Daoy (cell line): ENCODE measurements at regions not wholly inside any gene's neighbourhood (a gene's known extent, or its start where the extent isn't known, plus 50 kb on each side); places are given as distances from the start of the nearest gene placed in this dataset.
A peak's percentile ranks its signal among the peaks of the same experiment; 100 is the strongest.
"Not testable (repeated sequence)": the region's sequence is repeated elsewhere in the genome, so short reads cannot be mapped to it uniquely, and the experiment has no call there.

Source experiments
- DNase-seq: peaks from one replicate; pipeline ENCODE4 v3.0.0-alpha.2; 2015; ENCODE audit warnings: low read depth

GRCh38 chr2:215537611-215538010, 101.7 kb upstream of the FN1 start:
- no peak for DNase-seq

DNA sequence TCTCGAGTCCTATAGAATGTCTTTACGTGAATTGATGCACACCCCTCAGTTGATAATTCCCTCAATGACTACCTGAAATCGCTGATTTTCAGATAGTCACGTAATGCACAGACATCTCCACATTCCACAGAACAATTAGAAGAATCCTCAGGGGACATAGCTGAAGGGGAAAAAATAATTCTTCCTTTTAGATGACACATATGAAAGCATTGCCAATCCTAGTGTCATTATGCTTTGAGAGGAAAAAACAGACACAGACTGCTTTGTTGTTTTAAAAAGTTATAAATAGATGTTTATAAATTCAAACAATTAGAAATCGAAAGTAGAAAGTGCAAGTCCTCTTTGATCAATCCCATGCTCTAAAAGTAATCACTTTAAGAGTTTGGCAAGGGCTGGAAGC, 100.6 kb upstream of the FN1 start:
- DNase-seq, result no peak

DNA sequence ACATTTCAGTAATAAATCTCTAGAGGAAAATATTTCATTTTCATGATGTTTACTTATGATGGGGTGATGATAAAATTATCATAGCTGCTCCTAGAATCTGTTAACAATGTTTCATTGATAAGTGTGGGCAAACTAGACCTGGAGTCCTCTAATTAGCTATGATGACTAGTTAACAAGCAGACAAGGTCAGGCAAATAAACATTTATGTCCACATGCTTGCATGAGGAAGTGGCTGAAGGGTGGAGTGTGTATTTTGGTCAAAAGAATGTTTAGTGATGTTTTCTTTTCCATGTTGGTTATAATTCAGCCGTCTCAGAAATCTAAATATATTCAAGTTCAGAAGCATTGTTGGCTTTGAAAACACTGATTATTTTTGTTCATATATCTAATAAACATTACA, 99.9 kb upstream of the FN1 start:
- no peak for DNase-seq

GRCh38 chr2:215535125-215535668, 99.3 kb upstream of the FN1 start:
- no peak for DNase-seq

- DNase-seq, result not testable (repeated sequence)
These were observed 97.8 kb upstream of the FN1 start for GRCh38 chr2:215533716-215534115.

DNA sequence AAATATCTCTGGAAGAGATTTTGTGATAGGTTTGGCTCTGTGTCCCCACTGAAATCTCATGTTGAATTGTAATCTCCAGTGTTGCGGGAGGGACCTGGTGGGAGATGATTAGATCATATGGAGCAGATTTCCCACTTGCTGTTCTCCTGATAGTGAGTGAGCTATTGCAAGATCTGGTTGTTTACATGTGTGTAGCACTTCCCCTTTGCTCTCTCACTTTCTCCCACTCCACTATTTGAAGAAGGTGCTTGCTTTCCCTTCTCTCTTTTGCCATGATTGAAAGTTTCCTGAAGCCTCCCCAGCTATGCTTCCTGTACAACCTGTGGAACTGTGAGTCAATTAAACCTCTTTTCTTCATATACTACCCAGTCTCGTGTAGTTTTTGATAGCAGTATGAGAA, 97.0 kb upstream of the FN1 start:
- DNase-seq, result no peak

GRCh38 chr2:215531284-215531683, 95.4 kb upstream of the FN1 start:
- peak; percentile 66 for DNase-seq

DNA sequence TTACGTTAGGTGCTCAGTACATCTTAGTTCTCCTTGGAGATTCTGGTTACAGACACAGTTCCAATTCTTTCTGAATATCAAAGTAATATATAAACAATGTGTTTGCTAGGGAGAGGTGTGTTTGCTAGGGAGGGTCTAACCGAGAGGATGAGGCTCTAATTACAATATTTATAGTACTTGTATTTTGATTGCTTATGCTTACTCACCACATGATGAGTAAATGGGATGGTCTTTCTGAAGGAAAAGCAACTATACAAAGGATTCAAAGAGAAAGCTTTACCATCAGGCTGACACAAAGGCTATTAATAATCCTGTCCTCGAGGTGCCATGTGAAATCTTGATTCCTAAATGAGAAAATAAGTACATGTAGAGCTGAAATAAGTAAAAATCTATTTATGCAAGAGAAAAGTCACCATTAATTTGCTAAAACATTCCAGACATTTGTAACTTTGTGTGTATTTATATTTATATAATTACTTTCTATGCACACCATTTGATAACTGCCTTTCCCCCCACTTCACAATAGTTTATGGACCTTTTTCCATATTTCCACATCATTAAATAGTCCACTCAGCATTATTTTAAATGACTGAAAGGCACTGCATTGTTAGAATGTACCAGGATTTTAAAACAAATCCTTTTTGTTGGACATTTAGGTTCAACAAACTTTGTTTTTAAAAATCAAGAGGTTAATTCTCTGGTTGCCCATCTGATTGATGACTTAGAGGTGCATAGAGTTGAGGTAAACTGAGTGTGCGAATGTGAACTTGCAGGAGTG, 94.5 kb upstream of the FN1 start:
- peak; percentile 68 for DNase-seq

GRCh38 chr2:215529271-215529670, 93.4 kb upstream of the FN1 start:
- peak; percentile 76 for DNase-seq

DNA sequence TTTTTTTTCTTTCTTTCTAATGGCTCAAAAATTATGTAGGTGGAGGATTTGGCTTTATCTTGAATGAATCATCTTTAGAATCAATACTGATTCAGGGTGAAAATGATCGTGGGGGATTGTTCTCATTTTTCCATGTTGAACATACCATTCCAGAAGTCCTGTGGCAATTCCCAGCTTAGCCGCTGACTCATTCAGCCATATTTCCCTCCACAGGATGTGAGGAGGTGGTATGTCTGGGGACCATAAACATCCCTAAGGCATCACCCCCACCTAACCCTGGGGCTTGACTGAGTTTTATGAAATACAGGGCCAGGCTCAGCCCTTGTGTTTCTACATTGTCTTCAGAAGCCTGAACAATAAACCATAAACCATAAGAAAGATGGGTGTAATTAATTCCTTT, 92.7 kb upstream of the FN1 start:
- peak; percentile 97 for DNase-seq

DNA sequence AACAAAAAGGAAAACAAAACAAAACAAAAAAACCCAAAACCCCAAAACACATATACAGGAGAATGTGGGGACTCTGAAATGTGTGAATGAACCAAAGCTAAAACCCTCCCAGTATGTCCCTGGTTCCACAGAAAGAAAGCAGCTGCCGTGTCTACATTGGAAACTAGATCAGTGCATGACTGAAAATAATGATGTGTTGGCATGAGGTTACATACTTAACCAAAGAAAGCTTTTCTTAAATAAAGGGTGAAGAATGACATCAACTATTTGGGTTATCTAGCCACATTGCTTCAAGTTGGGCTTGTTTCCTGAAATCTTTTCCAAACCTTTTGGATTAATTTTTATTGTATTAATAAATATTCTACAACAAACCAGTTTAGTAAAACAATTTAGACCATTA, 91.9 kb upstream of the FN1 start:
- DNase-seq, result peak; percentile 84

GRCh38 chr2:215526341-215526740, 90.5 kb upstream of the FN1 start:
- no peak for DNase-seq

DNA sequence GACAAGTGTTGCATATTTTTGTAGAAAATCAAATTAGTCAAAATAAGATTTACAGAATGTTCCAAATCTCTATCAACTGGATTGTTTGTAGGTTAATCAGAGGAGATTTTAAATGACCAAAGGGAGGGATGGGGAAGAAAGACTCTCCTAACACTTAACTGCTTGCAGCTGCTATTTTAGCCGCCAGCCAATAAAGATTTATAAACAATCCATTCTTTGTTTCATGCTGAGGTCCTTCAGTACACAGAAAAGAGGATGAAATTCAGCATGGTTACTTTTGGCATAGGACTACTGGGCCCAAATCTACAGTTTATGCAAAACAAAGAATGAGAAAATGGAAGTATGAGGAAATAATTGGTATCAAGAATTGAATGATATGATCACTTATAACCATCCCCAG, 86.4 kb upstream of the FN1 start:
- DNase-seq, result no peak

DNA sequence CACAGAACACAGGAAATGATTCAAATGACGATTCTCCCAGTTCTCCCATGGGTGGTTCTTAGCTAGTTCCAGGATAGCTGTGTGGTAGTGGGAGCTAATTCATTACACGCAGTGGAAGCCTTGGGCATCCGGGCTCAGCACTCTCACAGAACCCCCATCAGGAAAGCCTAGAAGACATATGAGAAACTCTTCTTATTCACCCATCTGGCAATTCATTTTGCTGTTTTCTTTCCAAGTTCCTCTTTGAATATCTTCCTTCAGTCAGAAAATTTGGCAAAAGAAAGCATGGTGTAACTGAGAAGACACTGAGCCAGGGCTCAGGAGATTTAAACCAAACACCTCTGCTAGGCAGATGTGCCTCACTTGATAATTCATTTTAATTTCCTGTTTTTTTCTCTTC, 85.2 kb upstream of the FN1 start:
- no peak for DNase-seq

DNA sequence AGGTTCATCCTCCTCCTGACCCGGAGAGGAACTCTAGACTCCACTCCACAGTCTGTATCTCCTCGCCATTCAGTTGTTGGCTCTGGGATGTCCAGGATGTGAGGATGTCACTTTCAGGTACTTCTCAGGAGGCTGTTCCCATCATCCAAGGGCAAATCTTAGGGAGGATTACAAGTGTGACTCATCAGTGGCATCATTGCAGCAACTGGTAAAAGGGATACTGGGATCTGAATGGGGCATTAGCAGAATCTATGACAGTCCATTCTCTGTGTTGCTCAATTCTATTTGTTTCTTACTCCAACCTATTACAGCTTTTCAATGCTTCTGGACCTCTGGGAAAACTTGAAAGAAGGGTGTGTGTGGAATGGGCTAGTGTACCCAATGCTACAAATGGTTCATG, 81.5 kb upstream of the FN1 start:
- DNase-seq, result no peak

DNA sequence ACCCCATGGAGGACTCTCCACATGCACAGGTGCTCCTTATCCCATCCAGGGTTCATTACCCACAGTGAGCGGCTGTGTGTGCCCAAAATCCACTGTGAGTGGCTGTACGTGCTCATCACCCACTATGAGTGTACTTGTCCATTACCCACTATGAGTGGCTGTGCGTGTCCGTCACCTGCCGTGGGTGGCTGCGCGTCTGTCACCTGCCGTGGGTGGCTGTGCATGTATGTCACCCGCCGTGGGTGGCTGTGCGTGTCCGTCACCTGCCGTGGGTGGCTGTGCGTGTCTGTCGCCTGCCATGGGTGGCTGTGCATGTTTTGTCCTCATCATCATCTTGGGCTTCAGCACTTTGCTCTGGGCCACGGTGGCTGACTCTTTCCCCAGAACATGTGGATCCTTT, 78.6 kb upstream of the FN1 start:
- DNase-seq, result no peak

GRCh38 chr2:215511454-215512346, 75.8 kb upstream of the FN1 start:
- no peak for DNase-seq

DNA sequence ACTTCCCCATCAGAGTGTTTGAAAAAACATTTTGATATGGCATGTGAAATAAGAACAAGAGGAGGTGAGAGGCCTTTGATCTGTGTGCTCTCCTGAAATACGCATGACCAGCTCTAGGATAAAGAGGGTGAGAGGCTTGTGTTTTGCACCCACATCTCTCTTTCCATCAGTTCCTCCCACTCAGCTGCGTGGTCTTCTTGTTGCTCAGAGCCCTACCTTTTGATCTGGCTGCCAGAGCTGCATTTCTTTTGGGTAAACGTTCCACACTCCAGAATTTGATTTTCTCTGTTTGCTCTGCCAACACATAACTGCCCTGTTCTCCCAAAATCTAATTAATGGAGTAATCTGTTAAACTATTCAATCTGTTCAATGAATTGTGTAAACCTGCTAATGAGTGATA, 72.0 kb upstream of the FN1 start:
- DNase-seq, result no peak

- DNase-seq, result no peak
These were observed 71.3 kb upstream of the FN1 start for GRCh38 chr2:215507136-215507535.

- DNase-seq, result no peak
These were observed 70.7 kb upstream of the FN1 start for GRCh38 chr2:215506604-215506990.

DNA sequence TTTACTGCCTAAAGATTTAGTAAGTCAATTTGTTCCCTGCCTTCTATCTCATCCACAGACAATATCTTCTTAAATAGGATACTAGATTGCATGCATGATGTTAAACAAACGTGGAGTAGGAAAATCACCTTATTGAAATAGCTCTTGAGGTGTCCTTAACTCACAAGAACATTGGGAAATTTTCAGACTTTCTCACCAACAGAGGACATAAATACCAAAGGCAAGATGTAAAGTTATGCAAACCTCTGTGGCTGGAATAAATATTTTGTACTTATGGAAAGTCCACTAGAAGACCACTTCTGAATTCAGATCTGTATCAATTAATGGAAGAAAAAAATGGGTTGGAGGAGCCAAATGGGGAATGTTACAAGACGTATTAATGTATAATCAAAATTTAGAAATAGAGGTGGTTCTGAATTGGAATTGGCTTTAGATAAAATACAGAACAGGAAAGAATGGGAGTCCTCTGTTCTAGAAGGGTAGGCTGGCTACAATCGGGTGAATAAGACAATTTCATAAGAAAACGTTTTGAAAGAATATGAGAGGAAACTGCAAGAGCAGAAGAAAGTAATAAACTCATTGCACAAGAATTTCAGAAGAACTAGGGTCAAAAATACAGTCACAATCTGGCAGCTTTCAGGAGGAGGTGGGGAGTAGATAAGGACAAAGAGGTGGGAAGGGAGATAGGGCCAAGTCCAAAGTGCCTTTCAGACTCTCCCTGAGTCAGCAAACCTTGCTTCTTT, 69.3 kb upstream of the FN1 start:
- peak; percentile 65 for DNase-seq

DNA sequence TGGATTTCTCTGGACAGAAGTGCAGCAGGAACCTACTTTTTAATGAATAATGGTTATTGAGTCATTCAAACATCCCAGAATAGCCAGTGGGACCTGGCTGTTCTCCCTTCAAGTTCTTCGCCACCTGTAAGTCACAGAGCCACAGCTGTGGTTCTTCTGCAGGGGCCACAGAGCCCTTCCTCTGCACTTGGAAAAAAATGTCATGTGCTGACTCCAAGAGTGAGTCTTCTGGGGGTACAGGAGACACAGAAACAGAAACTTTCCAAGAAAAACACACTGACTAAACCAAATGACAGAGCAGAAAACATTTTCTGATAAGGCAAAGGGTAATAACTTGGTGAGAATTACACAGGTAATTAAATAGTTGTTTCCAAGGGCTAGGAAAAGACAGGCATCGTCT, 68.7 kb upstream of the FN1 start:
- peak; percentile 51 for DNase-seq
